Osteocyte (in vitro differentiated cells): ENCODE measurements at regions not wholly inside any gene's neighbourhood (a gene's known extent, or its start where the extent isn't known, plus 50 kb on each side); places are given as distances from the start of the nearest gene placed in this dataset.

Experiments used
- DNase-seq: peaks from one replicate; pipeline ENCODE4 v3.0.0; 2021; ENCODE audit warnings: mixed read lengths; ENCODE audit not compliant: unreplicated experiment; ENCODE audit errors: extremely low spot score
- H3K27ac Mint-ChIP-seq: one replicate; pipeline ENCODE4 v1.8.0; 2021; ENCODE audit warnings: mild to moderate bottlenecking, mixed read lengths; ENCODE audit not compliant: unreplicated experiment
- H3K27me3 Mint-ChIP-seq: one replicate; pipeline ENCODE4 v1.8.0; 2021; ENCODE audit warnings: mixed read lengths; ENCODE audit not compliant: unreplicated experiment
- H3K36me3 Mint-ChIP-seq: one replicate; pipeline ENCODE4 v1.8.0; 2021; ENCODE audit warnings: mixed read lengths; ENCODE audit not compliant: unreplicated experiment
- H3K4me1 Mint-ChIP-seq: one replicate; pipeline ENCODE4 v1.8.0; 2021; ENCODE audit warnings: mixed read lengths; ENCODE audit not compliant: unreplicated experiment
- H3K4me3 Mint-ChIP-seq: one replicate; pipeline ENCODE4 v1.8.0; 2021; ENCODE audit warnings: mild to moderate bottlenecking, moderate library complexity, mixed read lengths; ENCODE audit not compliant: unreplicated experiment
- H3K9me3 Mint-ChIP-seq: one replicate; pipeline ENCODE4 v1.8.0; 2021; ENCODE audit warnings: mixed read lengths; ENCODE audit not compliant: unreplicated experiment
- CTCF ChIP-seq: fragments of 200-600 bp; sonication (generic); IDR thresholded peaks from 2 replicates; pipeline ENCODE4 v1.5.0; 2021; ENCODE audit warnings: antibody characterized with exemption, mild to moderate bottlenecking, moderate library complexity

- Mint-ChIP-seq H3K27me3 (peaks cover 16% of the 10 kb centered on the region), H3K4me1 (peaks cover 18% of the 10 kb centered on the region), H3K36me3 (no peaks in the 10 kb centered on the region), H3K9me3 (no peaks in the 10 kb centered on the region), H3K27ac (no peak overlapping the region), H3K4me3 (no peak overlapping the region)
- no peak for DNase-seq
- TF ChIP-seq CTCF, result no peak
These were observed 202.1 kb downstream of the NXNL2 start for GRCh38 chr9:88737031-88737430.

- no peaks in the 10 kb centered on the region for H3K9me3 Mint-ChIP-seq
- H3K4me3 Mint-ChIP-seq, result no peak overlapping the region
- H3K4me1 Mint-ChIP-seq, result peaks cover 18% of the 10 kb centered on the region
- H3K27ac Mint-ChIP-seq, result no peak overlapping the region
- no peak for TF ChIP-seq CTCF
- H3K27me3 Mint-ChIP-seq, result peaks cover 16% of the 10 kb centered on the region
- no peaks in the 10 kb centered on the region for H3K36me3 Mint-ChIP-seq
- no peak for DNase-seq
These were observed 202.9 kb downstream of the NXNL2 start for GRCh38 chr9:88737876-88738275.

- peaks cover 16% of the 10 kb centered on the region for H3K27me3 Mint-ChIP-seq
- no peak for DNase-seq
- no peaks in the 10 kb centered on the region for H3K36me3 Mint-ChIP-seq
- peaks cover 14% of the 10 kb centered on the region for H3K4me1 Mint-ChIP-seq
- H3K9me3 Mint-ChIP-seq, result no peaks in the 10 kb centered on the region
- H3K27ac Mint-ChIP-seq, result no peak overlapping the region
- TF ChIP-seq CTCF, result no peak
- H3K4me3 Mint-ChIP-seq, result no peak overlapping the region
These were observed 203.7 kb downstream of the NXNL2 start for GRCh38 chr9:88738709-88739108.

GRCh38 chr9:88739373-88739772, 204.4 kb downstream of the NXNL2 start:
- Mint-ChIP-seq H3K4me3 (no peak overlapping the region), H3K27me3 (peaks cover 15% of the 10 kb centered on the region), H3K9me3 (no peaks in the 10 kb centered on the region), H3K4me1 (peaks cover 12% of the 10 kb centered on the region), H3K27ac (no peak overlapping the region), H3K36me3 (no peaks in the 10 kb centered on the region)
- no peak for DNase-seq
- no peak for TF ChIP-seq CTCF

- Mint-ChIP-seq H3K4me3 (no peak overlapping the region), H3K27ac (no peak overlapping the region), H3K9me3 (no peaks in the 10 kb centered on the region), H3K4me1 (peaks cover 26% of the 10 kb centered on the region), H3K27me3 (peaks cover 8% of the 10 kb centered on the region), H3K36me3 (no peaks in the 10 kb centered on the region)
- TF ChIP-seq CTCF, result no peak
- DNase-seq, result no peak
These were observed 205.9 kb downstream of the NXNL2 start for GRCh38 chr9:88740844-88741243.
